ENCODE measurements at regions not wholly inside any gene's neighbourhood (a gene's known extent, or its start where the extent isn't known, plus 50 kb on each side); places are given as distances from the start of the nearest gene placed in this dataset.

- no peak for TF ChIP-seq POLR2AphosphoS5 (IDR thresholded peaks at IDR 0.05)
- TF ChIP-seq, protein P1, sequence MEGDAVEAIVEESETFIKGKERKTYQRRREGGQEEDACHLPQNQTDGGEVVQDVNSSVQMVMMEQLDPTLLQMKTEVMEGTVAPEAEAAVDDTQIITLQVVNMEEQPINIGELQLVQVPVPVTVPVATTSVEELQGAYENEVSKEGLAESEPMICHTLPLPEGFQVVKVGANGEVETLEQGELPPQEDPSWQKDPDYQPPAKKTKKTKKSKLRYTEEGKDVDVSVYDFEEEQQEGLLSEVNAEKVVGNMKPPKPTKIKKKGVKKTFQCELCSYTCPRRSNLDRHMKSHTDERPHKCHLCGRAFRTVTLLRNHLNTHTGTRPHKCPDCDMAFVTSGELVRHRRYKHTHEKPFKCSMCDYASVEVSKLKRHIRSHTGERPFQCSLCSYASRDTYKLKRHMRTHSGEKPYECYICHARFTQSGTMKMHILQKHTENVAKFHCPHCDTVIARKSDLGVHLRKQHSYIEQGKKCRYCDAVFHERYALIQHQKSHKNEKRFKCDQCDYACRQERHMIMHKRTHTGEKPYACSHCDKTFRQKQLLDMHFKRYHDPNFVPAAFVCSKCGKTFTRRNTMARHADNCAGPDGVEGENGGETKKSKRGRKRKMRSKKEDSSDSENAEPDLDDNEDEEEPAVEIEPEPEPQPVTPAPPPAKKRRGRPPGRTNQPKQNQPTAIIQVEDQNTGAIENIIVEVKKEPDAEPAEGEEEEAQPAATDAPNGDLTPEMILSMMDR (IDR thresholded peaks at IDR 0.05) = no peak
- no peak for TF ChIP-seq POLR2A (IDR thresholded peaks at IDR 0.05)
Observed at GRCh38 chr16:60646631-60647030, 1389.6 kb downstream of the CDH8 start.
